ENCODE measurements at regions not wholly inside any gene's neighbourhood (a gene's known extent, or its start where the extent isn't known, plus 50 kb on each side); places are given as distances from the start of the nearest gene placed in this dataset.

DNA sequence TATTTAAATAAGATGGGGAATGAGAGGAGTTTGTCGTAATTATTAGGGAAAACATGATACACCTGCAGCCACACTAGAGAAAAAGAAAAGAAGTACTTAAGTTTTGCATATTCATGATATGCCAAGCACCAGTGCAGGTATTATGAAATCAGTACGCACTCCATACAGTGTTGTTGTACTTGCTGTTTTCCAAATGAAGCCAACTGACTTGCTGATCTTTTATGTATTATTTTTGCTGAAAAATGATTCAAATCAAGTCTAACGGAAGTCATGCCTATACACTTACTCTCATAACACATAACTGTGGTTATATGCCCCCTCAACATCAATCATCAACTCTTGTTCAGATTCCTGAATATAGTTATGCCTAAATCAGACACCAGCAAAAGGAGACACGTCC, 584.9 kb upstream of the EYS start:
- TF ChIP-seq, protein P1, sequence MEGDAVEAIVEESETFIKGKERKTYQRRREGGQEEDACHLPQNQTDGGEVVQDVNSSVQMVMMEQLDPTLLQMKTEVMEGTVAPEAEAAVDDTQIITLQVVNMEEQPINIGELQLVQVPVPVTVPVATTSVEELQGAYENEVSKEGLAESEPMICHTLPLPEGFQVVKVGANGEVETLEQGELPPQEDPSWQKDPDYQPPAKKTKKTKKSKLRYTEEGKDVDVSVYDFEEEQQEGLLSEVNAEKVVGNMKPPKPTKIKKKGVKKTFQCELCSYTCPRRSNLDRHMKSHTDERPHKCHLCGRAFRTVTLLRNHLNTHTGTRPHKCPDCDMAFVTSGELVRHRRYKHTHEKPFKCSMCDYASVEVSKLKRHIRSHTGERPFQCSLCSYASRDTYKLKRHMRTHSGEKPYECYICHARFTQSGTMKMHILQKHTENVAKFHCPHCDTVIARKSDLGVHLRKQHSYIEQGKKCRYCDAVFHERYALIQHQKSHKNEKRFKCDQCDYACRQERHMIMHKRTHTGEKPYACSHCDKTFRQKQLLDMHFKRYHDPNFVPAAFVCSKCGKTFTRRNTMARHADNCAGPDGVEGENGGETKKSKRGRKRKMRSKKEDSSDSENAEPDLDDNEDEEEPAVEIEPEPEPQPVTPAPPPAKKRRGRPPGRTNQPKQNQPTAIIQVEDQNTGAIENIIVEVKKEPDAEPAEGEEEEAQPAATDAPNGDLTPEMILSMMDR (IDR thresholded peaks at IDR 0.05; ENCODE audit: low read depth, low read length) = no peak
- no peak for TF ChIP-seq EZH2phosphoT487 (IDR thresholded peaks at IDR 0.05; ENCODE audit: low read depth)
